ENCODE measurements at regions not wholly inside any gene's neighbourhood (a gene's known extent, or its start where the extent isn't known, plus 50 kb on each side); places are given as distances from the start of the nearest gene placed in this dataset.

DNA sequence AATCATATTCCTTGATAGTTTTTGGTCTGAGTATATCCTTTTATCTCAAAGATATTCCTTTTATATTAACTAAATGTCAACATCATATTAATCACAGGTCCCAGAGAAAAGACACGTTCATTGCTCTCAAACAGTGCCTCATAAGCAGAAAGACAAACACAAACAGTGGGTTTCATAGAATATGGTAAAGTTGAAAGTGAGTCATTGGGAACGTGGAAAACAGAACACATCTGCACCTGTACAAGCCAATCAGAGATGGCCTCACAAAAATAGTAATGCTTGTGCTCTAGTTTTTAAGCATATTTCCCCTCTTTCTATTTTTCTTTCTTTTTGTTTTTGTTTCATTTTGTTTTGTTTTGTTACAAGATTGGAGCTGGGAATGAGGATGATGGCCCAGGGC lies 328.4 kb upstream of the MAP2 start:
- TF ChIP-seq CTCF (conservative IDR thresholded peaks at IDR 0.05 in 1 of 2, IDR thresholded peaks at IDR 0.05 in 1 of 2; ENCODE audit: low read depth in 1 of 2, low read length in 2 of 2) (no peak), EZH2 (IDR thresholded peaks at IDR 0.05; ENCODE audit: low read length, missing control alignments) (no peak)
- Histone ChIP-seq H3K9me3 (ENCODE audit: control insufficient read depth, insufficient read depth, low read depth, low read length) (no peaks in the 10 kb centered on the region), H3K9ac (ENCODE audit: insufficient read depth, low read length) (no peak overlapping the region), H3K79me2 (ENCODE audit: control insufficient read depth, insufficient read depth, low read length) (no peaks in the 10 kb centered on the region), H3K27me3 (ENCODE audit: control insufficient read depth, insufficient read depth, low read length) (no peaks in the 10 kb centered on the region), H3K36me3 (ENCODE audit: control insufficient read depth, insufficient read depth, low read length) (no peaks in the 10 kb centered on the region), H3K4me3 (replicated peaks in 1 of 4; ENCODE audit: control extremely low read depth in 1 of 4, insufficient read depth in 1 of 4, low read depth in 3 of 4, low read length in 4 of 4) (no peak overlapping the region), H4K20me1 (ENCODE audit: control insufficient read depth, extremely low read depth, insufficient read depth, low read length) (no peaks in the 10 kb centered on the region), H3K4me2 (ENCODE audit: extremely low read depth, insufficient read depth, low read length) (no peak overlapping the region), H3K27ac (ENCODE audit: insufficient read depth, low read length) (no peak overlapping the region), H3K4me1 (ENCODE audit: control insufficient read depth, extremely low read depth, insufficient read depth, low read length) (no peaks in the 10 kb centered on the region), H2AFZ (ENCODE audit: low read length) (no peak overlapping the region)
- no peak for DNase-seq (ENCODE audit: low read depth in 2 of 2)

DNA sequence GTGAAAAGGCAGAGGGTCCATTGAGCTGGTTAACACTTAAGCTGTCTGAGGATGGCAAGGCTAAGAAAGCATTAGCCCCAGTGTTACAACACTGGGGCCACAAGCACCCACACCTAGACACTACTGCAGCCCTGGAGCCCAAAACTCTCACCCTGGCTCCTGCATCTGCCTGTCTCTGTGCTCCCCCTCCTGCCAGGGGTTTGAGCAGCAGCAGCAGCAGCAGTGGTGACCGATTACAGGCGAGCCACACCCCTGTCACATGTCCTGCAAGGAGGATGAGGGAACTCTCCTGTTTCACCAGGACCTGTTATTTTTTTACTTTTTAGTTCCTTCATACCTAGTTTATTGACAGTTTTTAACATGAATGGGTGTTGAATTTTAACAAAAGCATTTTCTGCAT lies 326.7 kb upstream of the MAP2 start:
- Histone ChIP-seq H3K27me3 (ENCODE audit: control insufficient read depth, insufficient read depth, low read length) (no peaks in the 10 kb centered on the region), H3K9me3 (ENCODE audit: control insufficient read depth, insufficient read depth, low read depth, low read length) (no peaks in the 10 kb centered on the region), H3K27ac (ENCODE audit: insufficient read depth, low read length) (no peak overlapping the region), H3K79me2 (ENCODE audit: control insufficient read depth, insufficient read depth, low read length) (no peaks in the 10 kb centered on the region), H2AFZ (ENCODE audit: low read length) (no peak overlapping the region), H3K4me3 (replicated peaks in 1 of 4; ENCODE audit: control extremely low read depth in 1 of 4, insufficient read depth in 1 of 4, low read depth in 3 of 4, low read length in 4 of 4) (no peak overlapping the region), H3K36me3 (ENCODE audit: control insufficient read depth, insufficient read depth, low read length) (no peaks in the 10 kb centered on the region), H3K4me1 (ENCODE audit: control insufficient read depth, extremely low read depth, insufficient read depth, low read length) (no peaks in the 10 kb centered on the region), H3K4me2 (ENCODE audit: extremely low read depth, insufficient read depth, low read length) (no peak overlapping the region), H3K9ac (ENCODE audit: insufficient read depth, low read length) (no peak overlapping the region), H4K20me1 (ENCODE audit: control insufficient read depth, extremely low read depth, insufficient read depth, low read length) (no peaks in the 10 kb centered on the region)
- TF ChIP-seq CTCF (conservative IDR thresholded peaks at IDR 0.05 in 1 of 2, IDR thresholded peaks at IDR 0.05 in 1 of 2; ENCODE audit: low read depth in 1 of 2, low read length in 2 of 2) (no peak), EZH2 (IDR thresholded peaks at IDR 0.05; ENCODE audit: low read length, missing control alignments) (no peak)
- DNase-seq (ENCODE audit: low read depth in 2 of 2) = no peak

GRCh38 chr2:209102319-209102718 lies 321.5 kb upstream of the MAP2 start:
- H3K27ac ChIP-seq (ENCODE audit: insufficient read depth, low read length) = no peak overlapping the region
- no peak overlapping the region for H3K9ac ChIP-seq (ENCODE audit: insufficient read depth, low read length)
- no peaks in the 10 kb centered on the region for H3K79me2 ChIP-seq (ENCODE audit: control insufficient read depth, insufficient read depth, low read length)
- H4K20me1 ChIP-seq (ENCODE audit: control insufficient read depth, extremely low read depth, insufficient read depth, low read length) = no peaks in the 10 kb centered on the region
- no peak for DNase-seq (ENCODE audit: low read depth in 2 of 2)
- no peaks in the 10 kb centered on the region for H3K27me3 ChIP-seq (ENCODE audit: control insufficient read depth, insufficient read depth, low read length)
- TF ChIP-seq CTCF (conservative IDR thresholded peaks at IDR 0.05 in 1 of 2, IDR thresholded peaks at IDR 0.05 in 1 of 2; ENCODE audit: low read depth in 1 of 2, low read length in 2 of 2) (no peak), EZH2 (IDR thresholded peaks at IDR 0.05; ENCODE audit: low read length, missing control alignments) (no peak)
- H3K4me1 ChIP-seq (ENCODE audit: control insufficient read depth, extremely low read depth, insufficient read depth, low read length) = no peaks in the 10 kb centered on the region
- no peaks in the 10 kb centered on the region for H3K9me3 ChIP-seq (ENCODE audit: control insufficient read depth, insufficient read depth, low read depth, low read length)
- H3K4me2 ChIP-seq (ENCODE audit: extremely low read depth, insufficient read depth, low read length) = no peak overlapping the region
- H3K36me3 ChIP-seq (ENCODE audit: control insufficient read depth, insufficient read depth, low read length) = no peaks in the 10 kb centered on the region
- H2AFZ ChIP-seq (ENCODE audit: low read length) = no peak overlapping the region
- no peak overlapping the region for H3K4me3 ChIP-seq (replicated peaks in 1 of 4; ENCODE audit: control extremely low read depth in 1 of 4, insufficient read depth in 1 of 4, low read depth in 3 of 4, low read length in 4 of 4)
